ELR (cell line): ENCODE measurements at regions not wholly inside any gene's neighbourhood (a gene's known extent, or its start where the extent isn't known, plus 50 kb on each side); places are given as distances from the start of the nearest gene placed in this dataset.

ENCODE experiments used
- DNase-seq: peaks from one replicate; pipeline ENCODE4 v3.0.0-alpha.2; 2015; ENCODE audit warnings: low read depth

GRCh38 chr15:96415513-96416217, 85.2 kb downstream of the NR2F2 start:
- DNase-seq = no peak

- no peak for DNase-seq
Measured at GRCh38 chr15:96416218-96416933, 85.9 kb downstream of the NR2F2 start.

- DNase-seq = peak; percentile 41
Measured at GRCh38 chr15:96416934-96417759, 86.6 kb downstream of the NR2F2 start.

GRCh38 chr15:96417760-96418130, 87.2 kb downstream of the NR2F2 start:
- DNase-seq = no peak

GRCh38 chr15:96418146-96418545, 87.6 kb downstream of the NR2F2 start:
- no peak for DNase-seq

GRCh38 chr15:96421178-96421601, 90.7 kb downstream of the NR2F2 start:
- DNase-seq = peak; percentile 80

GRCh38 chr15:96422125-96422524, 91.6 kb downstream of the NR2F2 start:
- DNase-seq = no peak

GRCh38 chr15:96424674-96425073, 94.2 kb downstream of the NR2F2 start:
- no peak for DNase-seq

- peak; percentile 93 for DNase-seq
Measured at GRCh38 chr15:96428742-96429141, 98.2 kb downstream of the NR2F2 start.

GRCh38 chr15:96431786-96432185, 101.3 kb downstream of the NR2F2 start:
- no peak for DNase-seq

GRCh38 chr15:96435022-96435421, 104.5 kb downstream of the NR2F2 start:
- DNase-seq = no peak

- DNase-seq = no peak
Measured at GRCh38 chr15:96435841-96436240, 105.3 kb downstream of the NR2F2 start.

- no peak for DNase-seq
Measured at GRCh38 chr15:96440978-96441377, 110.5 kb downstream of the NR2F2 start.

GRCh38 chr15:96442076-96442475, 111.6 kb downstream of the NR2F2 start:
- no peak for DNase-seq

GRCh38 chr15:96444865-96445264, 114.4 kb downstream of the NR2F2 start:
- DNase-seq = no peak

GRCh38 chr15:96448923-96449322, 118.4 kb downstream of the NR2F2 start:
- DNase-seq = no peak

- DNase-seq = peak; percentile 45
Measured at GRCh38 chr15:96457841-96458240, 127.3 kb downstream of the NR2F2 start.

GRCh38 chr15:96460106-96460505, 129.6 kb downstream of the NR2F2 start:
- DNase-seq = no peak

GRCh38 chr15:96462768-96463750, 132.6 kb downstream of the NR2F2 start:
- DNase-seq = peak; percentile 39

GRCh38 chr15:96466389-96466947, 136.0 kb downstream of the NR2F2 start:
- DNase-seq = no peak

- no peak for DNase-seq
Measured at GRCh38 chr15:96468036-96468435, 137.5 kb downstream of the NR2F2 start.
